ENCODE measurements at regions not wholly inside any gene's neighbourhood (a gene's known extent, or its start where the extent isn't known, plus 50 kb on each side); places are given as distances from the start of the nearest gene placed in this dataset.

DNA sequence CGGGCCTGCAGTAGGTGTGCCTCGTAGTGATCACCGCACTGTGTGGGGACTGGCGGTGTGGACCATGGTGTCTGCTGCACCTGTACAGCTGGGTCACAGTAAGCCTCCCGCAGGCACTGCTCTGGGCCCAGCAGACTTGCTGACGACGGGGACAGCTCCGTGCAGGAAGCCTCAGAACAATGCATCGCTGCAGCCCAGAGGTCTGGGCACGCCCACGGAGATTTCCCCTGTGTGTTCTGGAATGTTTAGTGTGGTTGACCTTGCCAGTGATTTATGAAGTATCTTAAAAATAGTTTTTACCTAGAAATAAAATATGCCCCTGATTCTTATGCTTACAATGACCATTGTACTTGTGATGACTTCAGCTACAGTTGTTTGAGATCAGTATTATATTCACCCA, 59.1 kb upstream of the ZNF32 start:
- no peaks in the 10 kb centered on the region for H3K36me3 ChIP-seq (ENCODE audit: low read depth)
- ATAC-seq (ENCODE audit: low read depth) (0 out of 3 replicates have a peak, but pooled peaks have one; percentile 27), DNase-seq (ENCODE audit: low spot score) (no peak)
- peaks cover 1% of the 10 kb centered on the region for H3K9me3 ChIP-seq (ENCODE audit: severe bottlenecking)
- no peaks in the 10 kb centered on the region for H3K4me1 ChIP-seq (ENCODE audit: insufficient read depth, poor library complexity, severe bottlenecking)
- H3K27me3 ChIP-seq (ENCODE audit: insufficient read depth, poor library complexity, severe bottlenecking) = no peaks in the 10 kb centered on the region
- H3K27ac ChIP-seq (ENCODE audit: poor library complexity, severe bottlenecking) = no peak overlapping the region
- H3K4me3 ChIP-seq (ENCODE audit: severe bottlenecking) = no peak overlapping the region
- TF ChIP-seq, protein P1, sequence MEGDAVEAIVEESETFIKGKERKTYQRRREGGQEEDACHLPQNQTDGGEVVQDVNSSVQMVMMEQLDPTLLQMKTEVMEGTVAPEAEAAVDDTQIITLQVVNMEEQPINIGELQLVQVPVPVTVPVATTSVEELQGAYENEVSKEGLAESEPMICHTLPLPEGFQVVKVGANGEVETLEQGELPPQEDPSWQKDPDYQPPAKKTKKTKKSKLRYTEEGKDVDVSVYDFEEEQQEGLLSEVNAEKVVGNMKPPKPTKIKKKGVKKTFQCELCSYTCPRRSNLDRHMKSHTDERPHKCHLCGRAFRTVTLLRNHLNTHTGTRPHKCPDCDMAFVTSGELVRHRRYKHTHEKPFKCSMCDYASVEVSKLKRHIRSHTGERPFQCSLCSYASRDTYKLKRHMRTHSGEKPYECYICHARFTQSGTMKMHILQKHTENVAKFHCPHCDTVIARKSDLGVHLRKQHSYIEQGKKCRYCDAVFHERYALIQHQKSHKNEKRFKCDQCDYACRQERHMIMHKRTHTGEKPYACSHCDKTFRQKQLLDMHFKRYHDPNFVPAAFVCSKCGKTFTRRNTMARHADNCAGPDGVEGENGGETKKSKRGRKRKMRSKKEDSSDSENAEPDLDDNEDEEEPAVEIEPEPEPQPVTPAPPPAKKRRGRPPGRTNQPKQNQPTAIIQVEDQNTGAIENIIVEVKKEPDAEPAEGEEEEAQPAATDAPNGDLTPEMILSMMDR (IDR thresholded peaks at IDR 0.05; ENCODE audit: poor library complexity, severe bottlenecking) = no peak

- no peak overlapping the region for H3K27ac ChIP-seq (ENCODE audit: poor library complexity, severe bottlenecking)
- TF ChIP-seq, protein P1 (IDR thresholded peaks at IDR 0.05; ENCODE audit: poor library complexity, severe bottlenecking) = no peak
- no peaks in the 10 kb centered on the region for H3K4me1 ChIP-seq (ENCODE audit: insufficient read depth, poor library complexity, severe bottlenecking)
- H3K36me3 ChIP-seq (ENCODE audit: low read depth) = no peaks in the 10 kb centered on the region
- H3K4me3 ChIP-seq (ENCODE audit: severe bottlenecking) = no peak overlapping the region
- no peaks in the 10 kb centered on the region for H3K27me3 ChIP-seq (ENCODE audit: insufficient read depth, poor library complexity, severe bottlenecking)
- no peak for DNase-seq (ENCODE audit: low spot score)
- no peak for ATAC-seq (ENCODE audit: low read depth)
- H3K9me3 ChIP-seq (ENCODE audit: severe bottlenecking) = peaks cover 1% of the 10 kb centered on the region
Measured at GRCh38 chr10:43706166-43706565, 57.5 kb upstream of the ZNF32 start.

DNA sequence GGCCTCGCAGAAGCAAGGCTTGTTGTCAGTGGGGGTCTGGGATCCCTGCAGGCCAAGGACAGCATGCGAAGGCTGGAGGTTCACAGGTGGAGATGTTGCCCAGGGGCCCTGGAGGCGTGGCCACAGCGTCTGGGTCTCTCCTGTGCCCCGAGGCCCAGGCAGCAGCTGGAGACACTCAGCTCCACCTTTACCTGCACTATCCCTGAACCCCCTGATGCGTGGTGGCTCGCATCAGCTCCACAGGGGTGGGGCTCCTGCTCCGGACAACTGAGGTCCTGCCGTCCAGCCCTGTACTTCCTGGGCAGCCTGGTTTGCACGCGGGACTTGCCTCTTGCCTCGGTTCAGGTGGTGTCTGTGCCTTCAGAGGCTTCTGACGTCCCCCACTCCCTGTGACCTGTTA, 54.6 kb upstream of the ZNF32 start:
- TF ChIP-seq, protein P1 (IDR thresholded peaks at IDR 0.05; ENCODE audit: poor library complexity, severe bottlenecking) = no peak
- Histone ChIP-seq H3K4me1 (ENCODE audit: insufficient read depth, poor library complexity, severe bottlenecking) (no peaks in the 10 kb centered on the region), H3K27ac (ENCODE audit: poor library complexity, severe bottlenecking) (no peak overlapping the region), H3K4me3 (ENCODE audit: severe bottlenecking) (no peak overlapping the region), H3K36me3 (ENCODE audit: low read depth) (no peaks in the 10 kb centered on the region), H3K27me3 (ENCODE audit: insufficient read depth, poor library complexity, severe bottlenecking) (no peaks in the 10 kb centered on the region), H3K9me3 (ENCODE audit: severe bottlenecking) (peaks cover 1% of the 10 kb centered on the region)
- DNase-seq (ENCODE audit: low spot score) = no peak
- no peak for ATAC-seq (ENCODE audit: low read depth)

DNA sequence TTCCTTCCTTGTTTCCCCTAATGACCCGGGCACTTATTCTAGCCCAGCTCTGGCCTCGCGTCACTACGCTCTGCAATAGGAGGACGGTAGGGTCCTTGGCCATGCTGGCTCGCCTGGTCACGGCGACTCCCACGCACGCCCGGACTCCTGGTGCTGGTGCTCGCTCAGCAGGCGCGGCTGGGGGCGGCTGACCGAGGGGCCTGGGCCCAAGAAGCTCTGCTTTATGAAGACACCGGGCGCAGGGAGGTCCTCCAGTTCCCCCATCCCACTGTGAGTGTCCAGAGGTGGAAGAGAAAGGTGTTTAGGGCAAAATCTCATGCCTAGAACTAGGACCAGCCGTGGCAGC, 54.2 kb upstream of the ZNF32 start:
- H3K27ac ChIP-seq (ENCODE audit: poor library complexity, severe bottlenecking) = no peak overlapping the region
- H3K36me3 ChIP-seq (ENCODE audit: low read depth) = no peaks in the 10 kb centered on the region
- peaks cover 1% of the 10 kb centered on the region for H3K9me3 ChIP-seq (ENCODE audit: severe bottlenecking)
- H3K27me3 ChIP-seq (ENCODE audit: insufficient read depth, poor library complexity, severe bottlenecking) = no peaks in the 10 kb centered on the region
- DNase-seq (ENCODE audit: low spot score) (no peak), ATAC-seq (ENCODE audit: low read depth) (no peak)
- TF ChIP-seq, protein P1 (IDR thresholded peaks at IDR 0.05; ENCODE audit: poor library complexity, severe bottlenecking) = no peak
- H3K4me1 ChIP-seq (ENCODE audit: insufficient read depth, poor library complexity, severe bottlenecking) = no peaks in the 10 kb centered on the region
- no peak overlapping the region for H3K4me3 ChIP-seq (ENCODE audit: severe bottlenecking)

- TF ChIP-seq, protein P1 (IDR thresholded peaks at IDR 0.05; ENCODE audit: poor library complexity, severe bottlenecking) = no peak
- H3K27me3 ChIP-seq (ENCODE audit: insufficient read depth, poor library complexity, severe bottlenecking) = no peaks in the 10 kb centered on the region
- no peak for ATAC-seq (ENCODE audit: low read depth)
Measured at GRCh38 chr10:43702213-43702935, 53.7 kb upstream of the ZNF32 start.

More at GRCh38 chr10:43702213-43702935, 53.7 kb upstream of the ZNF32 start:
- DNase-seq (ENCODE audit: low spot score) = no peak
- no peaks in the 10 kb centered on the region for H3K4me1 ChIP-seq (ENCODE audit: insufficient read depth, poor library complexity, severe bottlenecking)
- H3K27ac ChIP-seq (ENCODE audit: poor library complexity, severe bottlenecking) = no peak overlapping the region
- no peaks in the 10 kb centered on the region for H3K36me3 ChIP-seq (ENCODE audit: low read depth)
- H3K4me3 ChIP-seq (ENCODE audit: severe bottlenecking) = no peak overlapping the region
- peaks cover 1% of the 10 kb centered on the region for H3K9me3 ChIP-seq (ENCODE audit: severe bottlenecking)

Measured in RWPE2 (cell line).